Glutamatergic neuron (in vitro differentiated cells): ENCODE measurements at regions not wholly inside any gene's neighbourhood (a gene's known extent, or its start where the extent isn't known, plus 50 kb on each side); places are given as distances from the start of the nearest gene placed in this dataset.

Experiments used
- DNase-seq: peaks from one replicate; pipeline ENCODE4 v3.0.0; 2022
- H3K27ac Mint-ChIP-seq: one replicate; pipeline ENCODE4 v1.8.0; 2020; ENCODE audit warnings: mild to moderate bottlenecking, mixed read lengths, inconsistent platforms; ENCODE audit not compliant: unreplicated experiment
- H3K27me3 Mint-ChIP-seq: one replicate; pipeline ENCODE4 v1.8.0; 2020; ENCODE audit warnings: mild to moderate bottlenecking, moderate library complexity, mixed read lengths, inconsistent platforms; ENCODE audit not compliant: unreplicated experiment
- H3K36me3 Mint-ChIP-seq: one replicate; pipeline ENCODE4 v1.8.0; 2020; ENCODE audit warnings: mild to moderate bottlenecking, mixed read lengths, inconsistent platforms; ENCODE audit not compliant: unreplicated experiment
- H3K4me1 Mint-ChIP-seq: one replicate; pipeline ENCODE4 v1.8.0; 2020; ENCODE audit warnings: mild to moderate bottlenecking, low read depth, mixed read lengths, inconsistent platforms; ENCODE audit not compliant: unreplicated experiment
- H3K4me3 Mint-ChIP-seq: one replicate; pipeline ENCODE4 v1.8.0; 2020; ENCODE audit warnings: mild to moderate bottlenecking, mixed read lengths, inconsistent platforms; ENCODE audit not compliant: unreplicated experiment
- H3K9me3 Mint-ChIP-seq: one replicate; pipeline ENCODE4 v1.8.0; 2020; ENCODE audit warnings: mild to moderate bottlenecking, moderate library complexity, mixed read lengths, inconsistent platforms; ENCODE audit not compliant: unreplicated experiment
- TF ChIP-seq, protein P1 (sequence below): fragments of 200-600 bp; sonication (generic); IDR thresholded peaks from one replicate; pipeline ENCODE4 v1.5.0; 2021; ENCODE audit not compliant: partially characterized antibody, unreplicated experiment

DNA sequence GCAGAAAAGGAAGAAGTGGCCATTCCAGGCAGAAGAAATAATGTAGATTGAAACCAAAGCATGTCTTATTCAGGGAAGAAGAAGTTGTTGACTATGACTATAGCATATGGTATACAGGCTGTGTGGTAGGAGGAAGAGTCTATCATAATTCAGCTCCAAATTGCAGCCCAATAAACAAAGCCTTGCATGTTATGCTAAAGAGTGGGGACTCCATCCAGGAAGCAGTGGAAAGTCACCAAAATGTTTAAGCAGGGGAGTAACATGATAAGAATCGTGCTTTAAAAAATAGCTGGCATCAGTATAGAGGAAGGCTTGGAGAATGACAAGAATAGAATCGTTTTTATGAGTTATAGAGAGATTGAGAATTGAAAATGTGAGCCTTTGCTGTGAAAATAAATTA is 213.3 kb upstream of the ADGRL2 start:
- no peaks in the 10 kb centered on the region for H3K9me3 Mint-ChIP-seq
- no peak for DNase-seq
- peaks cover 1% of the 10 kb centered on the region for H3K27me3 Mint-ChIP-seq
- no peak overlapping the region for H3K27ac Mint-ChIP-seq
- TF ChIP-seq, protein P1, sequence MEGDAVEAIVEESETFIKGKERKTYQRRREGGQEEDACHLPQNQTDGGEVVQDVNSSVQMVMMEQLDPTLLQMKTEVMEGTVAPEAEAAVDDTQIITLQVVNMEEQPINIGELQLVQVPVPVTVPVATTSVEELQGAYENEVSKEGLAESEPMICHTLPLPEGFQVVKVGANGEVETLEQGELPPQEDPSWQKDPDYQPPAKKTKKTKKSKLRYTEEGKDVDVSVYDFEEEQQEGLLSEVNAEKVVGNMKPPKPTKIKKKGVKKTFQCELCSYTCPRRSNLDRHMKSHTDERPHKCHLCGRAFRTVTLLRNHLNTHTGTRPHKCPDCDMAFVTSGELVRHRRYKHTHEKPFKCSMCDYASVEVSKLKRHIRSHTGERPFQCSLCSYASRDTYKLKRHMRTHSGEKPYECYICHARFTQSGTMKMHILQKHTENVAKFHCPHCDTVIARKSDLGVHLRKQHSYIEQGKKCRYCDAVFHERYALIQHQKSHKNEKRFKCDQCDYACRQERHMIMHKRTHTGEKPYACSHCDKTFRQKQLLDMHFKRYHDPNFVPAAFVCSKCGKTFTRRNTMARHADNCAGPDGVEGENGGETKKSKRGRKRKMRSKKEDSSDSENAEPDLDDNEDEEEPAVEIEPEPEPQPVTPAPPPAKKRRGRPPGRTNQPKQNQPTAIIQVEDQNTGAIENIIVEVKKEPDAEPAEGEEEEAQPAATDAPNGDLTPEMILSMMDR = no peak
- H3K36me3 Mint-ChIP-seq = no peaks in the 10 kb centered on the region
- H3K4me3 Mint-ChIP-seq = no peak overlapping the region
- no peaks in the 10 kb centered on the region for H3K4me1 Mint-ChIP-seq

DNA sequence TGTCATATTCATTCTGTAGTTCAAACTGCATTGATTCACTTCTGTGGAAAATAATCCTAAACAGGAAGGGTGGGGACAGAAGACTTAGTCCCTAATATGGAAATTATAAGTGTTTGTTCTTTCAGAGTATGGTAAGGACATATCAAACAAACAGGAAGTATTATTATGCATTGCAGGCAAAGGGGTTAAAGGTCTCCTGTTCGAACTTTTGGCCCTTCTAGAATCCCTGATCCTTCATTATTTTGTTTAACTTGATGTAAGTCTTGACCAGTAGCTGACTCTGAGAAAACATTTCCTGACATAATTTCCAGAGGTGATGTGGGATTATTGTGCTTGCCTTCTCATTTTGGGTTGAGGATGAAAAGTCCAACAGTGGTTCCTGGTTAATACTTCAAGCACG is 215.4 kb upstream of the ADGRL2 start:
- no peaks in the 10 kb centered on the region for H3K9me3 Mint-ChIP-seq
- H3K27me3 Mint-ChIP-seq = peaks cover 1% of the 10 kb centered on the region
- H3K4me3 Mint-ChIP-seq = no peak overlapping the region
- no peak for DNase-seq
- TF ChIP-seq, protein P1 = no peak
- H3K27ac Mint-ChIP-seq = no peak overlapping the region
- no peaks in the 10 kb centered on the region for H3K36me3 Mint-ChIP-seq
- H3K4me1 Mint-ChIP-seq = no peaks in the 10 kb centered on the region

DNA sequence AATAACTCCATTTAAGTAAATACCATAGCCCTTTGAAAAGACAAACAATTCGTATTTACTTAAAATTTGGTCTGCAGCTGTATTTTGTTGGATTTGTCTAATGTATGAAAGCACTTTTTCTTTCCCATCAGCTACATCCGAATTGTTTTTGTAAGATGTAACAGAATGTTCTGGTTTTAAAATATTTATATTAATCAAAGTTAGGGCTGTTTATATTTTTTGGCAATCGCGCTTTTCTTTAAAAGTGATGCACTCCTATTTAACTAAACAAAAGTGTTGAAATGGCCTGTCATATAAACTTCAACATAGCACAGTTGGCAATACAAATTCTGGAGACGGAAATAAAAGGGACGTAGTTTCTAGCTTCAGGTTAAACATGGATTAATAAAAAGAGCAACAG is 216.3 kb upstream of the ADGRL2 start:
- no peak for DNase-seq
- no peaks in the 10 kb centered on the region for H3K36me3 Mint-ChIP-seq
- no peak overlapping the region for H3K4me3 Mint-ChIP-seq
- H3K27me3 Mint-ChIP-seq = peaks cover 1% of the 10 kb centered on the region
- no peak overlapping the region for H3K27ac Mint-ChIP-seq
- TF ChIP-seq, protein P1 = no peak
- H3K9me3 Mint-ChIP-seq = no peaks in the 10 kb centered on the region
- H3K4me1 Mint-ChIP-seq = no peaks in the 10 kb centered on the region

DNA sequence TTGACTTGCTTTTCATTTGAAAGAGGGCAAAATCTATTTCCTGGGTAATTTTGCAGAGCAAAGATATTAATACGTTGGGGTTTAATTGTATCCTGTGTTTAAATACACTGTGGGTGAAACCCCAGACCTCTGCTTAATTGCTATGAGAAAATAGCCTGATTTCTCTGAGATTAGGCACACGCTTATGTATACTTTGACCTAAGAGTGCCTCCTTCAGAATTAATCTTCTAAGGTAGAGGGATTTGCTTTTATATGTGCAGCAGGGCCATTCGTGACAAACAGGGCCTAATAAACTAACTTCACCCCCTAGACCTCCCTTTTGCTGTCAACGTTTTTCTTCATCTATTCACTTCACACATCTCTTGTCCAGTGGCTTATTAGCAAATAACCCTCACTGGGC is 216.9 kb upstream of the ADGRL2 start:
- TF ChIP-seq, protein P1 = no peak
- Mint-ChIP-seq H3K27ac (no peak overlapping the region), H3K27me3 (peaks cover 1% of the 10 kb centered on the region), H3K36me3 (no peaks in the 10 kb centered on the region), H3K4me1 (no peaks in the 10 kb centered on the region), H3K9me3 (no peaks in the 10 kb centered on the region), H3K4me3 (no peak overlapping the region)
- DNase-seq = no peak

DNA sequence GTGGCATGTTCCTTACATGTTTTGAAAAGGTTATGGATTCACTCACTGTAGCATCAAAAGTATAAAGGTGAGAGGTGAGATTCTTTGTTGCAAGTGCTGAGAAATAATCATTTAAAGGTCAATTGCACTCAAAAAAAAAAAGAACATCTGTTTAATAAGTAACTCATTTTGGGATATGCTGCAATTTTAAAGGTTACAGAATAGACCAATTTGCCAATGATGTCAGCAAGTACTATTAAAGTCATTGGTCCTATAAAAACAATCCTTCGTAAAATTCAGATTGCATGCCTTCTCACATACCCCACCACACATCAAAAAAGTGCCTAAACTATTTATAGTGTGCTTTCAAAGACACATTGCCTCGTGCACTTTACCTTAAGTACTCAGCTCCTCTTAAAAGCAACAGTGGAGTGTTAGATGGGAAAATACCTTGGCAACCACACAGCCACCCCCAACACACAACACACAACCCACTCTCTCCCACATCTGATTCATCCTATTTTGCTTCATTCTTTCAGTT is 218.2 kb upstream of the ADGRL2 start:
- Mint-ChIP-seq H3K4me3 (no peak overlapping the region), H3K27me3 (peaks cover 1% of the 10 kb centered on the region), H3K36me3 (no peaks in the 10 kb centered on the region), H3K4me1 (no peaks in the 10 kb centered on the region), H3K9me3 (no peaks in the 10 kb centered on the region), H3K27ac (no peak overlapping the region)
- no peak for DNase-seq
- TF ChIP-seq, protein P1 = no peak
